Caco-2 (cell line): ENCODE measurements at regions not wholly inside any gene's neighbourhood (a gene's known extent, or its start where the extent isn't known, plus 50 kb on each side); places are given as distances from the start of the nearest gene placed in this dataset.
"Not testable (repeated sequence)": the region's sequence is repeated elsewhere in the genome, so short reads cannot be mapped to it uniquely, and the experiment has no call there.

Source experiments
- BruUV-seq: library from RNA; stranded (reverse); fragments of 400-500 nt; replicated peaks from 2 replicates; lab custom pipeline; 2021; lab: Mats Ljungman, UMichigan
- CTCF ChIA-PET: fragments of 300-600 bp; sonication (Branson Sonifier 250); formaldehyde crosslinking; loops from one replicate; lab custom pipeline; 2022; ENCODE audit warnings: antibody characterized with exemption; lab: Charles Lee
- POLR2A ChIA-PET: fragments of 300-600 bp; sonication (Branson Sonifier 250); formaldehyde crosslinking; loops from one replicate; lab custom pipeline; 2022; ENCODE audit warnings: antibody characterized with exemption; lab: Charles Lee
- DNase-seq, 2 experiments: peaks; one replicate each; pipeline versions ENCODE4 v3.0.0 to v3.0.0-alpha.2; 2020 to 2022
- H3K27me3 ChIP-seq: replicated peaks from 2 replicates; pipeline ENCODE4 v1.6.0; 2011; ENCODE audit warnings: low read length; ENCODE audit not compliant: control insufficient read depth, insufficient read depth
- H3K36me3 ChIP-seq: 2 replicates; pipeline ENCODE4 v1.5.1; 2011; ENCODE audit warnings: low read length; ENCODE audit not compliant: control insufficient read depth, insufficient read depth
- H3K4me1 ChIP-seq: fragments of 250-450 bp; sonication (Bioruptor Pico); 2 replicates; pipeline ENCODE4 v1.5.1; 2020; ENCODE audit warnings: mild to moderate bottlenecking
- H3K4me3 ChIP-seq: 2 replicates; pipeline ENCODE4 v1.5.1; 2011; ENCODE audit warnings: low read depth, mild to moderate bottlenecking, control low read depth, low read length
- H3K9me3 ChIP-seq: fragments of 250-450 bp; sonication (Bioruptor Pico); 2 replicates; pipeline ENCODE4 v1.5.1; 2020; ENCODE audit warnings: mild to moderate bottlenecking, moderate library complexity
- H3K27ac Mint-ChIP-seq: one replicate; pipeline ENCODE4 v1.8.0; 2022; ENCODE audit warnings: mixed read lengths; ENCODE audit not compliant: unreplicated experiment
- H3K27me3 Mint-ChIP-seq: one replicate; pipeline ENCODE4 v1.8.0; 2022; ENCODE audit warnings: mixed read lengths; ENCODE audit not compliant: insufficient read depth, unreplicated experiment
- H3K36me3 Mint-ChIP-seq: one replicate; pipeline ENCODE4 v1.8.0; 2022; ENCODE audit warnings: mild to moderate bottlenecking, mixed read lengths; ENCODE audit not compliant: insufficient read depth, unreplicated experiment
- H3K4me1 Mint-ChIP-seq: one replicate; pipeline ENCODE4 v1.8.0; 2022; ENCODE audit warnings: low read depth, mixed read lengths; ENCODE audit not compliant: unreplicated experiment
- H3K4me3 Mint-ChIP-seq: one replicate; pipeline ENCODE4 v1.8.0; 2022; ENCODE audit warnings: mild to moderate bottlenecking, moderate library complexity, mixed read lengths; ENCODE audit not compliant: unreplicated experiment
- H3K9me3 Mint-ChIP-seq: one replicate; pipeline ENCODE4 v1.8.0; 2022; ENCODE audit warnings: mixed read lengths; ENCODE audit not compliant: unreplicated experiment
- intact Hi-C: fragments of 100-400 bp; cut with micrococcal nuclease; formaldehyde crosslinking; loops from one replicate; pipeline ENCODE4 v1.10.0; 2022; ENCODE audit not compliant: unreplicated experiment
- TF ChIP-seq, protein P1 (sequence below), 2 experiments: fragments of 200-600 bp in 1 of 2; IDR thresholded peaks; 1 replicate in 1 of 2; 2 replicates in 1 of 2; pipeline versions ENCODE4 v1.5.1 to v1.8.0; 2011 to 2022; ENCODE audit warnings: antibody characterized with exemption in 1 of 2, control low read depth in 1 of 2, inconsistent platforms in 1 of 2, low read depth in 1 of 2, low read length in 1 of 2, mild to moderate bottlenecking in 1 of 2, moderate library complexity in 1 of 2; ENCODE audit not compliant: insufficient read depth in 1 of 2, severe bottlenecking in 1 of 2, unreplicated experiment in 1 of 2

DNA sequence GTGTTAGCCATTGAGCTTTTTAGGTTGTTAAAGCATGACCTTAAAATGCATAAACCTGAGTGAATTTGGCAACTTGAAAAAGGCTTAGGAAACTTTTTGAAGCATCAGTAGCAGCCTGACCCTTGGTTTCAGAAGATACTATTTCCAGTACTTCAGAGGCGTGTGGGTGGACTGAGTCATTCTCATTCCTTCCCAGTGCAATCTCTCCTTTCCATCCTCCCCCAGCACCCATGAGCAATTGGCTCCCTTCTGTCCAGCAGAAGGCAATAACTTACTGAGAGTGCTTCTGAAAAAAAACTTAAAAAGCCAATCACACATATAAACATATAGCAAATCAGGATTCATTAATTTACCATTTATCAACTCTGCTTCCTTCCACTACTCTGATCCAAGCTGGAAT, 299.3 kb upstream of the STXBP6 start:
- H3K27me3 Mint-ChIP-seq: peaks cover 3% of the 10 kb centered on the region
- TF ChIP-seq, protein P1, sequence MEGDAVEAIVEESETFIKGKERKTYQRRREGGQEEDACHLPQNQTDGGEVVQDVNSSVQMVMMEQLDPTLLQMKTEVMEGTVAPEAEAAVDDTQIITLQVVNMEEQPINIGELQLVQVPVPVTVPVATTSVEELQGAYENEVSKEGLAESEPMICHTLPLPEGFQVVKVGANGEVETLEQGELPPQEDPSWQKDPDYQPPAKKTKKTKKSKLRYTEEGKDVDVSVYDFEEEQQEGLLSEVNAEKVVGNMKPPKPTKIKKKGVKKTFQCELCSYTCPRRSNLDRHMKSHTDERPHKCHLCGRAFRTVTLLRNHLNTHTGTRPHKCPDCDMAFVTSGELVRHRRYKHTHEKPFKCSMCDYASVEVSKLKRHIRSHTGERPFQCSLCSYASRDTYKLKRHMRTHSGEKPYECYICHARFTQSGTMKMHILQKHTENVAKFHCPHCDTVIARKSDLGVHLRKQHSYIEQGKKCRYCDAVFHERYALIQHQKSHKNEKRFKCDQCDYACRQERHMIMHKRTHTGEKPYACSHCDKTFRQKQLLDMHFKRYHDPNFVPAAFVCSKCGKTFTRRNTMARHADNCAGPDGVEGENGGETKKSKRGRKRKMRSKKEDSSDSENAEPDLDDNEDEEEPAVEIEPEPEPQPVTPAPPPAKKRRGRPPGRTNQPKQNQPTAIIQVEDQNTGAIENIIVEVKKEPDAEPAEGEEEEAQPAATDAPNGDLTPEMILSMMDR (IDR thresholded peaks at IDR 0.05; ENCODE audit: insufficient read depth in 1 of 2, low read depth in 1 of 2, low read length in 1 of 2, severe bottlenecking in 1 of 2, unreplicated experiment in 1 of 2): no peak
- Histone ChIP-seq H3K36me3 (no peaks in the 10 kb centered on the region), H3K27me3 (no peaks in the 10 kb centered on the region), H3K4me3 (no peak overlapping the region), H3K9me3 (no peaks in the 10 kb centered on the region), H3K4me1 (no peaks in the 10 kb centered on the region)
- H3K36me3 Mint-ChIP-seq: no peaks in the 10 kb centered on the region
- POLR2A ChIA-PET: no interaction called here
- intact Hi-C loops: loop anchor here (5.0 kb wide), 1 partner anchor 48 kb away; no protein-coding TSS in a partner anchor
- no peak overlapping the region for H3K4me3 Mint-ChIP-seq
- no peak overlapping the region for H3K27ac Mint-ChIP-seq
- no peaks in the 10 kb centered on the region for H3K4me1 Mint-ChIP-seq
- peaks cover under 1% of the 10 kb centered on the region for H3K9me3 Mint-ChIP-seq
- CTCF ChIA-PET: no interaction called here
- no TSS peak for BruUV-seq
- no peak for DNase-seq

DNA sequence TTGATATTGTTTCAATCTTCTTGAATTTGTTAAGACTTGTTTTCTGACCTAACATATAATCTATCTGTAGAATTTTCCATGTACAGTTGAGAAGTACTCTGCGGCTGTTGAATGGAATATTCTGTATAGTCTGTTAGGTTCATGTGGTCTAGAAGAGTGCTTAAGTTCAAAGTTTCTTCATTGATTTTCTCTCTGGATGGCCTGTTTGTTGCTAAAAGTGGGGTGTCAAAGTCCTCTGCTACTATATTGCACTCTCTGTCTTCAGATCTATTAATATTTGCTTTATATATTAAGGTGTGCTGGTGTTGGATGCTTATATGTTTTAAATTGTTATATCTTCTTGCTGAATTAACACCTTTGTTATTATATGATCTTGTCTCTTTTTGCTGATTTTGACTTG, 290.9 kb upstream of the STXBP6 start:
- no peaks in the 10 kb centered on the region for H3K27me3 Mint-ChIP-seq
- H3K9me3 Mint-ChIP-seq: peaks cover 34% of the 10 kb centered on the region
- H3K27ac Mint-ChIP-seq: no peak overlapping the region
- H3K36me3 Mint-ChIP-seq: no peaks in the 10 kb centered on the region
- TF ChIP-seq, protein P1 (IDR thresholded peaks at IDR 0.05; ENCODE audit: insufficient read depth in 1 of 2, low read depth in 1 of 2, low read length in 1 of 2, severe bottlenecking in 1 of 2, unreplicated experiment in 1 of 2): no peak
- BruUV-seq: no TSS peak
- ChIA-PET POLR2A (no interaction called here), CTCF (no interaction called here)
- H3K4me1 ChIP-seq: no peaks in the 10 kb centered on the region
- no peaks in the 10 kb centered on the region; the same call in 1 of the 2 replicates for H3K9me3 ChIP-seq
- DNase-seq: no peak
- H3K36me3 ChIP-seq: no peaks in the 10 kb centered on the region
- no peak overlapping the region for H3K4me3 Mint-ChIP-seq
- no peaks in the 10 kb centered on the region for H3K4me1 Mint-ChIP-seq
- intact Hi-C loops: no loop called here
- no peak overlapping the region for H3K4me3 ChIP-seq
- H3K27me3 ChIP-seq: no peaks in the 10 kb centered on the region

DNA sequence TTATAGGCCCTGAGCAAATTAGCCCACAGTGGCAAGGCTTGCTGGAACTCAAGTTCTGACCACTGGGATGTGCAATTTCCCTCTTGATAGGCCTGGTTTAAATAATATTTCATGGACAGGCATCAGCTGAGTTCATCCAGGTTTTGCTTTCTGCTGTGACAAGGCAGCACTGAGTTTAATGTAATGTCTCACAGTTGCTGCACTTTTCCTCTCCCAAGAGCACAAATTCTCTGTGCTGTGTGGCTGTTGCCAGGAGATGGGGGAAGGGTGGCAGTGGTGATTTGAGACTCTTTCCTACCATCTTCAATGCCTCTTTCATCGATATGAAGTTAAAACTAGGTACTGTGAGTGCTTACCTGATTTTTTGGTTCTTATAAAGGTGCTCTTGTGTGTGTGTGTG, 272.8 kb upstream of the STXBP6 start:
- intact Hi-C loops: no loop called here
- Histone ChIP-seq H3K36me3 (no peaks in the 10 kb centered on the region), H3K27me3 (no peaks in the 10 kb centered on the region), H3K4me1 (no peaks in the 10 kb centered on the region), H3K9me3 (no peaks in the 10 kb centered on the region), H3K4me3 (no peak overlapping the region)
- TF ChIP-seq, protein P1 (IDR thresholded peaks at IDR 0.05; ENCODE audit: insufficient read depth in 1 of 2, low read depth in 1 of 2, low read length in 1 of 2, severe bottlenecking in 1 of 2, unreplicated experiment in 1 of 2): no peak
- ChIA-PET POLR2A (no interaction called here), CTCF (no interaction called here)
- no peaks in the 10 kb centered on the region for H3K4me1 Mint-ChIP-seq
- H3K36me3 Mint-ChIP-seq: no peaks in the 10 kb centered on the region
- DNase-seq: no peak
- H3K9me3 Mint-ChIP-seq: no peaks in the 10 kb centered on the region
- no peak overlapping the region for H3K4me3 Mint-ChIP-seq
- H3K27me3 Mint-ChIP-seq: peaks cover 3% of the 10 kb centered on the region
- H3K27ac Mint-ChIP-seq: no peak overlapping the region
- no TSS peak for BruUV-seq

DNA sequence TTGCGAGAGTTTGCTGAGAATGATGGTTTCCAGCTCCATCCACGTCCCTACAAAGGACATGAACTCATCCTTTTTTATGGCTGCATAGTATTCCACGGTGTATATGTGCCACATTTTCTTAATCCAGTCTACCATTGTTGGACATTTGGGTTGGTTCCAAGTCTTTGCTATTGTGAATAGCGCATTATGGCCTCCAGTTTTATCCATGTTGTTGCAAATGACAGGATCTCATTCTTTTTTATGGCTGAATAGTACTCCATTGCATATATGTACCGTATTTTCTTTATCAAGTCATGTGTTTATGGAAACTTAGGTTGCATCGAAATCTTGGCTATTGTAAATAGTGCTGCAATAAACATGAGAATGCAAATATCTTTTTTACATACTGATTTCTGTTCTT, 266.1 kb upstream of the STXBP6 start:
- BruUV-seq, CTCF ChIA-PET, H3K27me3 ChIP-seq, POLR2A ChIA-PET, H3K4me3 ChIP-seq, H3K4me3 Mint-ChIP-seq, H3K27ac Mint-ChIP-seq, H3K9me3 ChIP-seq, H3K9me3 Mint-ChIP-seq, intact Hi-C loops, H3K36me3 Mint-ChIP-seq, DNase-seq, H3K36me3 ChIP-seq, H3K4me1 Mint-ChIP-seq, H3K4me1 ChIP-seq, H3K27me3 Mint-ChIP-seq: not testable (repeated sequence)
